Calu3 (cell line): ENCODE measurements at regions not wholly inside any gene's neighbourhood (a gene's known extent, or its start where the extent isn't known, plus 50 kb on each side); places are given as distances from the start of the nearest gene placed in this dataset.

Experiments
- BruUV-seq: library from RNA; stranded (reverse); fragments of 400-500 nt; replicated peaks from 2 replicates; lab custom pipeline; 2021; lab: Mats Ljungman, UMichigan
- CTCF ChIA-PET: fragments of 300-600 bp; sonication (Branson Sonifier 250); formaldehyde crosslinking; loops from one replicate; lab custom pipeline; 2022; ENCODE audit warnings: antibody characterized with exemption; lab: Charles Lee
- DNase-seq: peaks from one replicate; pipeline ENCODE4 v3.0.0; 2022
- H3K27ac Mint-ChIP-seq: one replicate; pipeline ENCODE4 v1.8.0; 2022; ENCODE audit warnings: mixed read lengths; ENCODE audit not compliant: unreplicated experiment
- H3K27me3 Mint-ChIP-seq: one replicate; pipeline ENCODE4 v1.8.0; 2022; ENCODE audit warnings: mixed read lengths; ENCODE audit not compliant: unreplicated experiment
- H3K36me3 Mint-ChIP-seq: one replicate; pipeline ENCODE4 v1.8.0; 2022; ENCODE audit warnings: mild to moderate bottlenecking, moderate library complexity, mixed read lengths; ENCODE audit not compliant: insufficient read depth, unreplicated experiment
- H3K4me1 Mint-ChIP-seq: one replicate; pipeline ENCODE4 v1.8.0; 2022; ENCODE audit warnings: mild to moderate bottlenecking, low read depth, mixed read lengths; ENCODE audit not compliant: unreplicated experiment
- H3K4me3 Mint-ChIP-seq: one replicate; pipeline ENCODE4 v1.8.0; 2022; ENCODE audit warnings: mild to moderate bottlenecking, low read depth, moderate library complexity, mixed read lengths; ENCODE audit not compliant: unreplicated experiment
- H3K9me3 Mint-ChIP-seq: one replicate; pipeline ENCODE4 v1.8.0; 2022; ENCODE audit warnings: low read depth, mixed read lengths; ENCODE audit not compliant: unreplicated experiment
- intact Hi-C: fragments of 100-400 bp; cut with micrococcal nuclease; formaldehyde crosslinking; loops from one replicate; pipeline ENCODE4 v1.10.0; 2022; ENCODE audit not compliant: unreplicated experiment
- TF ChIP-seq, protein P1 (sequence below): fragments of 200-600 bp; IDR thresholded peaks from one replicate; pipeline ENCODE4 v1.8.0; 2022; ENCODE audit warnings: antibody characterized with exemption; ENCODE audit not compliant: unreplicated experiment

DNA sequence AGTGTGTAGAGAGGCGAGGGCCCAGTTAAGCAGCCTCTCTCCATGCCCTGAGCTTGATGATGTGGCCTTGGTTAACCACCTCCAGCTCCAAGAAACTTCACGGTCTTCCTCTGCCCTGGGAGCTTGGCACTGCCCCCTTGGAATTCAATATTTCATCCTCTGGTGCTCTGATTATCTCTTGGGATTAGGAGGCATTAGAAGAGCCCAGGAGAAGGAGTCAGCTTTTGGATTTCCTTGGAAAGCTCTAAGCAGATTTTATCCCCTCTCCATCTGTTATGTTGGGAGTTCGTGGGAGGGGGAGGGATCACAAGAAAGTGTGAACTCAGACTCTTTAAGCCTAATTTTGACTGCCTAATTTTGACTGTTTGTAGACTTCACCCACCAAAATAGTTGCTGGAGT is 132.7 kb upstream of the AGBL1 start:
- Mint-ChIP-seq H3K4me1 (no peaks in the 10 kb centered on the region), H3K27ac (no peak overlapping the region), H3K4me3 (no peak overlapping the region), H3K27me3 (peaks cover 60% of the 10 kb centered on the region), H3K9me3 (no peaks in the 10 kb centered on the region), H3K36me3 (no peaks in the 10 kb centered on the region)
- intact Hi-C loops, result no loop called here
- CTCF ChIA-PET, result interaction anchor here (0.7 kb wide), 1 partner anchor 12 kb away, joined by 3 read pairs; no protein-coding TSS in a partner anchor
- TF ChIP-seq, protein P1, sequence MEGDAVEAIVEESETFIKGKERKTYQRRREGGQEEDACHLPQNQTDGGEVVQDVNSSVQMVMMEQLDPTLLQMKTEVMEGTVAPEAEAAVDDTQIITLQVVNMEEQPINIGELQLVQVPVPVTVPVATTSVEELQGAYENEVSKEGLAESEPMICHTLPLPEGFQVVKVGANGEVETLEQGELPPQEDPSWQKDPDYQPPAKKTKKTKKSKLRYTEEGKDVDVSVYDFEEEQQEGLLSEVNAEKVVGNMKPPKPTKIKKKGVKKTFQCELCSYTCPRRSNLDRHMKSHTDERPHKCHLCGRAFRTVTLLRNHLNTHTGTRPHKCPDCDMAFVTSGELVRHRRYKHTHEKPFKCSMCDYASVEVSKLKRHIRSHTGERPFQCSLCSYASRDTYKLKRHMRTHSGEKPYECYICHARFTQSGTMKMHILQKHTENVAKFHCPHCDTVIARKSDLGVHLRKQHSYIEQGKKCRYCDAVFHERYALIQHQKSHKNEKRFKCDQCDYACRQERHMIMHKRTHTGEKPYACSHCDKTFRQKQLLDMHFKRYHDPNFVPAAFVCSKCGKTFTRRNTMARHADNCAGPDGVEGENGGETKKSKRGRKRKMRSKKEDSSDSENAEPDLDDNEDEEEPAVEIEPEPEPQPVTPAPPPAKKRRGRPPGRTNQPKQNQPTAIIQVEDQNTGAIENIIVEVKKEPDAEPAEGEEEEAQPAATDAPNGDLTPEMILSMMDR, result no peak
- no TSS peak for BruUV-seq
- no peak for DNase-seq

DNA sequence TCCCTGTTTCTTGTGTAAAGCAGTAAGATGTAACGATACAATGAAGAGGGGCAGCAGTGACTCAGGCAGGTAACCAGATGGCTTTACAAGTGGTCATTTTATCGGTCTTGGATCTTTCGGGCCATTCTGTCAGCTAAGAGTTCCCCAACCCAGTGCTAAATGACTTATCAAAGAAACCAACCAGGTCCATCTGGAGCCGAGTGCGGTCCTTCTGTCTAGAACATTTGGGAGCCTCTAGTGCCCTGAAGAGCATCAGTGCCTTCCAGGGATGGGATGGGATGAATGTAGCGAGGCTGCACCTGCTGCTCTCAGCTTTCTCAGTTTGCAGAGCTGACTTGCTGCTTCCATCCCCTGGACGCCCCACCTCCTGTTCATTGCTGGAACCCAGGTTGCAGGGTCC is 131.7 kb upstream of the AGBL1 start:
- CTCF ChIA-PET, result interaction anchor here (0.7 kb wide), 1 partner anchor 11 kb away, joined by 3 read pairs; no protein-coding TSS in a partner anchor

DNA sequence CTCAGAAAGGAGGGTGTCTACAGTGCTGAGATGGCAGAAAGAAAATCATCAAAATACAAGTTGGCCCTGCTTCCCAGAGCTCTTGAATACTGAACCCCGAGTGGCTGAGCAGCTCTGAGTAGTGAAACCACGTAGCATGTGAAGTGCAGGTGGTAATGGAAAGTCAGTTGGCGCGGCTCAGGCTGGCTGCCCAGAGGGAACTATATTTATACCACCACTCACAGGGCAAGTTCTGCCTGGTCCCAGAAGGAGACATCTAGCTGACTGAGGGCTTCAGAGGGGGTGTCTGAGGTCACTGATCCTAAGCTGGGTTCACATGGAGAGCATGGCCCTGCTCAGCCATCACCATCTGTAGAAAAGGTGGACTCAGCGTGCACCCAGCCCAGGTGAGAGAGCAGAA is 129.6 kb upstream of the AGBL1 start:
- TF ChIP-seq, protein P1, result no peak
- DNase-seq, result no peak
- H3K4me3 Mint-ChIP-seq, result no peak overlapping the region
- no TSS peak for BruUV-seq
- H3K36me3 Mint-ChIP-seq, result no peaks in the 10 kb centered on the region
- CTCF ChIA-PET, result no interaction called here
- intact Hi-C loops, result no loop called here
- peaks cover 76% of the 10 kb centered on the region for H3K27me3 Mint-ChIP-seq
- no peak overlapping the region for H3K27ac Mint-ChIP-seq
- no peaks in the 10 kb centered on the region for H3K9me3 Mint-ChIP-seq
- no peaks in the 10 kb centered on the region for H3K4me1 Mint-ChIP-seq

More for the DNA sequence above, 131.7 kb upstream of the AGBL1 start:
- TF ChIP-seq, protein P1, result no peak
- H3K27ac Mint-ChIP-seq, result no peak overlapping the region
- H3K4me1 Mint-ChIP-seq, result no peaks in the 10 kb centered on the region
- no peak overlapping the region for H3K4me3 Mint-ChIP-seq
- peaks cover 57% of the 10 kb centered on the region for H3K27me3 Mint-ChIP-seq
- no peaks in the 10 kb centered on the region for H3K36me3 Mint-ChIP-seq
- DNase-seq, result no peak
- BruUV-seq, result no TSS peak
- intact Hi-C loops, result no loop called here
- no peaks in the 10 kb centered on the region for H3K9me3 Mint-ChIP-seq

DNA sequence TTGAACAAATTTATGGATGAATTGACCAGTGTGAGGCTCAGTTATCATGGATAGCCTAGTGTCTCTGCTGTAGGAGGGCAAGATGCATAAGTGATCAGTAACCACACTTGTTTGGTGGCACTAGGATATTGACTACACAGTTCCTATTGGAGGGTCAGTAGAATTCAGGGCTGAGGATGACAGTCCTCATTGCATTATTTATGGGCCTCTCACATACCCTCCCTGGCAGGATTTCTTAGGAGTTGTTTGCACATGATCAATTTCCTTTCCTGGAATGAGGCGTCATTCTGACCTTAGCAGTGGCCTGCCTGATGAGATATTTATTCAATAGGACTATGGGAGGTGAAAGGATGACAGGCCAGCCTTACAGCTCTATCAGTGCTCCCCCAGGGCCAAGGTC is 125.1 kb upstream of the AGBL1 start:
- TF ChIP-seq, protein P1, result no peak
- no peaks in the 10 kb centered on the region for H3K9me3 Mint-ChIP-seq
- H3K4me3 Mint-ChIP-seq, result no peak overlapping the region
- H3K27ac Mint-ChIP-seq, result no peak overlapping the region
- CTCF ChIA-PET, result no interaction called here
- peaks cover 66% of the 10 kb centered on the region for H3K27me3 Mint-ChIP-seq
- intact Hi-C loops, result no loop called here
- no peaks in the 10 kb centered on the region for H3K4me1 Mint-ChIP-seq
- DNase-seq, result no peak
- BruUV-seq, result no TSS peak
- H3K36me3 Mint-ChIP-seq, result no peaks in the 10 kb centered on the region
